ENCODE measurements at regions not wholly inside any gene's neighbourhood (a gene's known extent, or its start where the extent isn't known, plus 50 kb on each side); places are given as distances from the start of the nearest gene placed in this dataset.

DNA sequence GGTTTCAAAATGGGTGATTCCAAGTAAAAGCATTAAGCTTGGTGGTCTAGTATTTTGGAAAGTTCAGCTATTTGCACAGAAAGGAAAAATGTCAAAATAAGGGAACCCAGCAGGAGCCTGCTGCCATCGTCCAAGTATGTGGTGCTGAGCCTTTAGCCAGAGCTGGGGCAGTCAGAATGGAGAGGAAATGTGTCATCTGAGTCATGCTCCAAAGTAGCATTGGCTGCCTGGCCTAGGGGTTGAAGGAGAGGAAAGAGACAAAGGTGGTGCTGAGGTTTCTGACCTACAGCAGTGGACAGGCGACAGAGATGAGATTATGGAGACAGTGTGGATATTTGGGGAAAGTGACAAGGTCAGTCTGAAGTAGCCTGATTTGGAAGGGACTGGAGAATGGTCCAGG is 103.9 kb downstream of the PLCE1 start:
- DNase-seq (ENCODE audit: insufficient read length, low spot score) (no peak), FAIRE-seq (no peak)
- no peak for TF ChIP-seq CTCF (IDR thresholded peaks at IDR 0.05; ENCODE audit: insufficient read depth, missing control alignments)

DNA sequence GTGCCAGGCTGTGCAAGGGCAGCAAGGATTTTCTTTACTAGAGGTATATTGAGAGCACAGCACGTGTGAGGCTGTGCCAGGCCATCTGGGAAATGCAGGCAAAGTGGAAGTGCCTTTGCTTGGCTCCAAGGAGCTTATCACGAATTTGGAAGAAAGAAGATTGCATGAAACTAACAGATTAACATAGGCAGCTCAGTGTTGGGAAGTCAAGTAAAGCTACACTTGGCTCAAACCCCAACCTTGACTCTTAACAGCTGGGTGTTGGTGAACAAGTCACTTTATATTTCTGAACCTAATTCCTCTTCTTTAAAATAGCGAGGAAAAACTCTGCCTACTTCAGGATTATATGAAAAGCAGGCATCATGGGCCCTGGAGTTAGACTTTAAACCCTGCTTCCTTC is 105.2 kb downstream of the PLCE1 start:
- peak; percentile 66 for FAIRE-seq
- TF ChIP-seq CTCF (IDR thresholded peaks at IDR 0.05; ENCODE audit: insufficient read depth, missing control alignments), result no peak
- no peak for DNase-seq (ENCODE audit: insufficient read length, low spot score)

DNA sequence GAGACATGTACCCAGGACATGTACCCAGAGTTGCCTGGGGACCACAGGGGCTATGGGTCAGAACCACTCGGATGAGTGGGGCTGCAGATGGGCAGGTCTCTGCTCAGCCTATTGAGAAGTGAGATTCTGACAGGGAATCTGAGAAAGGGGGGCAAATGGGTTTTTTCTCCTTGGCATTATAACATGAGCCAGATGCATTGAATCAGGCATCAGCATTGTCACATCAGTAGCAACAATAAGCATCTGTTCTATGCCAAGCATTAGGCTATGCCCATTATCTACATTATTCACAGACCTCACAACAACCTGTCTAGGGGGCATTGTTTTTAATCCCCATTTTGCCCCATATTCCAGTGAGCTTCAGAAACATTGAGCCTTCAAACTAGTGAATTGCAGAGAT is 108.2 kb downstream of the PLCE1 start:
- FAIRE-seq, result no peak
- DNase-seq (ENCODE audit: insufficient read length, low spot score), result no peak
- TF ChIP-seq CTCF (IDR thresholded peaks at IDR 0.05; ENCODE audit: insufficient read depth, missing control alignments), result no peak

DNA sequence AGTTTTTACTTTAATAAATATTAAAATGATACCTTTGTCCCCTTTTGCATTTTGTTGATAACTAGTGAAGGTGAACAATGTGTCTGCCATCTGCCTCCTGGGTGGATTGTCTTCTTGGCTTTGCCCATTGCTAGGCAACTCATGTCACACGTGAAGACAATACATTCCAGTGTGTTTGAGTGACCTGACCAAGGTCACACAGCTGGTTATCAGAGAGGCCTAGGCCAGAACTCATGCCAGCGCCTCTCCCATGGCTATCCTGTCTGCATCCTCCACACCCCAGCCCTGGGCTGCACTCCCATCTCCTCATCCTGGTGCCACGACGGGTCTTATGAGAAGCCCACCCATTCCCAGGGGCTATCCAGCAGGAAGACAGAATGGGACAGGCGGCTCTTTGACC is 108.7 kb downstream of the PLCE1 start:
- TF ChIP-seq CTCF (IDR thresholded peaks at IDR 0.05; ENCODE audit: insufficient read depth, missing control alignments), result no peak
- no peak for DNase-seq (ENCODE audit: insufficient read length, low spot score)
- FAIRE-seq, result no peak

DNA sequence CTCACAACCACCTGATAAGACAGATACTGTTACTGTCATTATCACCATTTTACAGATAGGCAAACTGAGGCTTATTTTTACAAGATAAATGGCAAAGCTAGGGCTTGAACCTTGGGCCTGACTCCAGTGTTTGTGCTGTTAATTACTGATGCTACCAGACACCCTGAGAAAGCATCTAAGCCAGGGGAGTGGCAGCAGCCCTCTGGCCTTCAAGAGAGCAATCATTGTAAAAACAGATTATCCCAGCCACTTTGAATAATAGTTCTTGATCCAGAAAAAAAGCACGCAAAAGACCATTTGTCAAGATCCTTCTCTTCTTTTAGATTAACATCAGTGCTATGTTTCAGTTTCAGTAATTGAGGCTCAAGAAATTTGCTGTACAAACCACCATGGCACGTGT is 109.5 kb downstream of the PLCE1 start:
- TF ChIP-seq CTCF (IDR thresholded peaks at IDR 0.05; ENCODE audit: insufficient read depth, missing control alignments), result no peak
- FAIRE-seq (no peak), DNase-seq (ENCODE audit: insufficient read length, low spot score) (no peak)

- DNase-seq (ENCODE audit: insufficient read length, low spot score) (no peak), FAIRE-seq (no peak)
- TF ChIP-seq CTCF (IDR thresholded peaks at IDR 0.05; ENCODE audit: insufficient read depth, missing control alignments), result no peak
Observed at GRCh38 chr10:94103801-94104221, 110.1 kb downstream of the PLCE1 start.

GRCh38 chr10:94104316-94105000 is 110.7 kb downstream of the PLCE1 start:
- no peak for DNase-seq (ENCODE audit: insufficient read length, low spot score)
- no peak for TF ChIP-seq CTCF (IDR thresholded peaks at IDR 0.05; ENCODE audit: insufficient read depth, missing control alignments)
- FAIRE-seq, result no peak
